GM10266 (cell line): ENCODE measurements at regions not wholly inside any gene's neighbourhood (a gene's known extent, or its start where the extent isn't known, plus 50 kb on each side); places are given as distances from the start of the nearest gene placed in this dataset.

Source experiments
- DNase-seq: peaks from one replicate; pipeline ENCODE4 v3.0.0; 2012; ENCODE audit errors: extremely low spot score
- TF ChIP-seq, protein P1 (sequence below): IDR thresholded peaks from 2 replicates; pipeline ENCODE4 v1.5.1; 2012; ENCODE audit warnings: mild to moderate bottlenecking, low read depth; ENCODE audit not compliant: control insufficient read depth, insufficient read depth; ENCODE audit errors: missing control alignments

DNA sequence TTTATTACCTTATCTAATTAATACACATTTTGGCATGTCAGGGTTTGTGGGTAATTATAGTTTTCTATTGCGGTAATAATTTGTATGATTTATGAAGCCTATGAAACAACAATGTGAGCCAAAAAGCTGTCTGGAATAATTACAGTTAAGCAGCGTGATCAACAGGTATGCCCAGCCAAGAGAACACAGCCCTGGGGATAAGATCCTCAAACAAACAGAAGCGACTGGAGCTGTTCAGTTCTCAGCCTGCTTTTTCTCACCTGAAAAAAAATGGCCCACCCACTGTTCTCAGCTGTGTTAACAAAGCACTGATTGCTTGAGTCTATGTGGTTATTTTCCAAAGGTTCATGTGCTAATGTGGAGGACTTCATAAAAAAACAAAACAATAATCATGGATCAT lies 855.8 kb downstream of the GATA3 start:
- TF ChIP-seq, protein P1, sequence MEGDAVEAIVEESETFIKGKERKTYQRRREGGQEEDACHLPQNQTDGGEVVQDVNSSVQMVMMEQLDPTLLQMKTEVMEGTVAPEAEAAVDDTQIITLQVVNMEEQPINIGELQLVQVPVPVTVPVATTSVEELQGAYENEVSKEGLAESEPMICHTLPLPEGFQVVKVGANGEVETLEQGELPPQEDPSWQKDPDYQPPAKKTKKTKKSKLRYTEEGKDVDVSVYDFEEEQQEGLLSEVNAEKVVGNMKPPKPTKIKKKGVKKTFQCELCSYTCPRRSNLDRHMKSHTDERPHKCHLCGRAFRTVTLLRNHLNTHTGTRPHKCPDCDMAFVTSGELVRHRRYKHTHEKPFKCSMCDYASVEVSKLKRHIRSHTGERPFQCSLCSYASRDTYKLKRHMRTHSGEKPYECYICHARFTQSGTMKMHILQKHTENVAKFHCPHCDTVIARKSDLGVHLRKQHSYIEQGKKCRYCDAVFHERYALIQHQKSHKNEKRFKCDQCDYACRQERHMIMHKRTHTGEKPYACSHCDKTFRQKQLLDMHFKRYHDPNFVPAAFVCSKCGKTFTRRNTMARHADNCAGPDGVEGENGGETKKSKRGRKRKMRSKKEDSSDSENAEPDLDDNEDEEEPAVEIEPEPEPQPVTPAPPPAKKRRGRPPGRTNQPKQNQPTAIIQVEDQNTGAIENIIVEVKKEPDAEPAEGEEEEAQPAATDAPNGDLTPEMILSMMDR = no peak
- DNase-seq = no peak

DNA sequence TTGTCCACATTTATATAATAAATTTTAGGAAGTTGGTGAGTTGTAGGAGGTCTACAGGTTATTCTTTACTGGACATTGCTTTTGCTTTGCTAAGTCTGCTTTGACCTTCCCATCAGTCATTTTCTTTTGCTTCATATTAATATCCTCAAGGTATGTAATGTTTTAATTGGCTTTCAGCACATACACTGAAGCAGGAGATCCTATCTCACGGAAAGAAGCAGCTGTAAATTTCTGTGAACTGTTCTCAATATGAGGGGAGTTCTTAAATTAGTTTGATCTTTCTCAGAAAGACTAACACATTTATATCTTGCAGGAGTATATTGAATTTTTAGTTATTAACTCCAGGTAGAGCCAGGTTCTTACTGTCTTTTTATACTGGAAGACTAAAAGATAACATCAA lies 856.5 kb downstream of the GATA3 start:
- TF ChIP-seq, protein P1 = no peak

DNA sequence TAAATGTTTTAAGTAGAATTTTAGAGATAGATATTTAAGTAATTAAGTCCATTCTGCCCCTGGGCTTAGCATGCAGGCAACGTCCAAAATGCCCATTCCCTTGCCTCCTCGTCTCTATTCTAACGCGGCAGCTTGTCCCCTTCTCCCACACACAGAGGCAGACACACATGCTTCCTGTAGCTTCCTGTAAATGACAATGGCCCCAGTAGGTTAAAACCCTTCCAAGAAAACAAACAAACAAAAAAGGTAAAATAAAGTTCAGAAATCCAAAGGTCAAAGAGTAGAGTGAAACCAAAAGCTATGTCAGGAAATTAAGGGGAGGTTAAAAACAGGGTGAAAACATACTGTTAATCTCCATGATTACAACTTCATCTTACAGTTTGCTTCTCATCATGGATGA lies 857.6 kb downstream of the GATA3 start:
- TF ChIP-seq, protein P1 = no peak

More for the DNA sequence above, 856.5 kb downstream of the GATA3 start:
- DNase-seq = no peak

DNA sequence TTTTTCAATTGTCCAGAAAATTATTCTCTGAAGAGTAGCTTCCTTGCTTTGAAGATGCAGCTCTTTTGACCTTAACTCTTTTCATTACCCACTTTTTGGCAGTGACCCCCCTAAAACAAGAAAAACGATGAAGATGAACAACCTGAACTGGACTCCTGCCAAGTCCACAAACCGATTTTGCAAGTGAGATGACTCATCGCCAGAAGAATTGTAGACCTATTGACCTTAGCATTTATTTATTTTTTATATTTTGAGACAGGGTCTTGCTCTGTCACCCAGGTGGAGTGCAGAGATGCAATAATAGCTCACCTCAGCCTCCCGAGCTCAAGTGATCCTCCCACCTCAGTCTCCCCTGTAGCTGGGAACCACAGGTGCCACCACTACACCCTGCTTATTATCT lies 859.2 kb downstream of the GATA3 start:
- DNase-seq = no peak
- TF ChIP-seq, protein P1 = no peak

More for the DNA sequence above, 857.6 kb downstream of the GATA3 start:
- DNase-seq = no peak

DNA sequence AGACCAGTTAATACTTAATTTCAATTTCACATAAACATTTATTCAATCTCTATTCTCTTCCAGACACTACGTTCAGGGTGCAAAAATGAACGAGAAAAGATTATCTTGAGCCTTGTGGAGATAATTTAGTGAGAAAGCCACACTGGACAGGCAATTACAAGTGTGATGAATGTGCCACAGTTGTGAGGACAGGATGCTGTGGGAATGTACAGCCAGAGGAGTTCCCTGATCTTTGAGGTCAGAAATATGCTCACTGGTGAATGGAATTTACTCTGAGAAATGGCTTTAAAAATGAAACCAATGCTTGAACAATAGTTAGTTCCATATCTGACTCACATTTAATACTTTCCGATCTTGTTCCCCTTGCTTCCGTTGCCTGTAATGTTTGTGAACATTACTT lies 864.8 kb downstream of the GATA3 start:
- TF ChIP-seq, protein P1 = no peak
- DNase-seq = no peak

DNA sequence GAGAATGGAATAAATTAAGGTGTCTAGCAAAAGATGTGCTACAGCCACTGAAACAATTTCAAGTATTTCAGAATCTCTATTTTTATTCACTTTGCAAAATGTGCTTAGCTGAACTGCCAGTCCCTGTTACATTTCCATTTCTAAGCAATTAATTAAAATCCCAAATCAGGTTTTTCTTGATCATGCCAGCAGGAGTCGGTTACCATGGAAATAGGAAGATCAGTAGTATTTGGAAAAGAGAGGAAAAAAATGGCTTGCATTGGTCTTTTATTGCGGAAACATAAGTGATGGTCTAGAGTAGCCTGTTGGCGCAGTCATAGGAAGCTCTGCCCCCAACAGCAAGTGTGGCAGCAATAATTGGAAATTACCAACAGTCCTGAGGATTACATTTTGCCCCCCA lies 867.1 kb downstream of the GATA3 start:
- DNase-seq = no peak
- TF ChIP-seq, protein P1 = no peak

DNA sequence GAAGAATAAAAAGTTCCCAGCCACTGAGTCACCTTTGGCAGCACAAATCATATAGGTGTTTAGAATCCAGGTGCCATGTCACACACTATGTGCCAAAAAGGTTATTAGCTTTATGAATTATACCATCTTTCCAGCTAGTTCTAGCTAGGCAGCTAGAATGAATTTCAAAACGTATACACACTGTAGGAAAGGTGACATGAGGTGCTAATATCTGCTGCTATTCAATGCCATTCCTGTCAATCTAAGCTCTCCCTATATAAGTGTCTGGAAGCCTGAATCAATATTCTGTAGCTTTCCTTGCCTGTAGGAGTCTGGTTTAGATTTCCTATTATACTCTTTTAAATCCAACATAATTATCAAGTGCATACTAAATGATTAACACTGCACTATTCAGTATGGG lies 868.6 kb downstream of the GATA3 start:
- no peak for DNase-seq

More for the DNA sequence above, 868.6 kb downstream of the GATA3 start:
- TF ChIP-seq, protein P1 = no peak
